HG03039 (cell line): ENCODE measurements at regions not wholly inside any gene's neighbourhood (a gene's known extent, or its start where the extent isn't known, plus 50 kb on each side); places are given as distances from the start of the nearest gene placed in this dataset.
"Not testable (repeated sequence)": the region's sequence is repeated elsewhere in the genome, so short reads cannot be mapped to it uniquely, and the experiment has no call there.

Source experiments
- ATAC-seq: cut with Tn5 transposase; IDR thresholded peaks from one replicate; pipeline ENCODE4 v1.9.1; 2021; ENCODE audit warnings: mild to moderate bottlenecking, moderate library complexity; ENCODE audit not compliant: unreplicated experiment

GRCh38 chr15:89024418-89024817 is 63.8 kb upstream of the ABHD2 start:
- no peak for ATAC-seq

DNA sequence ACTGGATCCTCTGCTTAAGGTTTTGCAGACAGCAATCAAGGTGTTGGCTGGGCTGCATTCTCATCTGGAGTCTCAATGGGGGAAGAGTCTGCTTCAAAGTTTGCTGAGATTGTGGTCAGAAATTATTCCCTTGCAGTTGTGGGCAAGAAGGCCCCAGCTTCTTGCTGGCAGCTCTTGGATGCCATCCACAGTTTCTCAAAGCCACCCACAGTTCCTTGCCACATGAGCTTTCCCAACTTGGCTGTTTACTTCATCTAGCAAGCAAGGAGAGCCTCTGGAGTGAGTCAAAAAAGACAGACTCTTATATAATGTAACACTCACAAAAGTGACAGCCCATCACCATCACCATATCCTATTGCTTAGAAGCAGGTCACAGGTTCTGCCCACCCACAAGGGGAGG is 62.1 kb upstream of the ABHD2 start:
- no peak for ATAC-seq

- ATAC-seq, result no peak
Observed at GRCh38 chr15:89028036-89028435, 60.2 kb upstream of the ABHD2 start.

GRCh38 chr15:89030311-89030710 is 57.9 kb upstream of the ABHD2 start:
- ATAC-seq, result no peak

DNA sequence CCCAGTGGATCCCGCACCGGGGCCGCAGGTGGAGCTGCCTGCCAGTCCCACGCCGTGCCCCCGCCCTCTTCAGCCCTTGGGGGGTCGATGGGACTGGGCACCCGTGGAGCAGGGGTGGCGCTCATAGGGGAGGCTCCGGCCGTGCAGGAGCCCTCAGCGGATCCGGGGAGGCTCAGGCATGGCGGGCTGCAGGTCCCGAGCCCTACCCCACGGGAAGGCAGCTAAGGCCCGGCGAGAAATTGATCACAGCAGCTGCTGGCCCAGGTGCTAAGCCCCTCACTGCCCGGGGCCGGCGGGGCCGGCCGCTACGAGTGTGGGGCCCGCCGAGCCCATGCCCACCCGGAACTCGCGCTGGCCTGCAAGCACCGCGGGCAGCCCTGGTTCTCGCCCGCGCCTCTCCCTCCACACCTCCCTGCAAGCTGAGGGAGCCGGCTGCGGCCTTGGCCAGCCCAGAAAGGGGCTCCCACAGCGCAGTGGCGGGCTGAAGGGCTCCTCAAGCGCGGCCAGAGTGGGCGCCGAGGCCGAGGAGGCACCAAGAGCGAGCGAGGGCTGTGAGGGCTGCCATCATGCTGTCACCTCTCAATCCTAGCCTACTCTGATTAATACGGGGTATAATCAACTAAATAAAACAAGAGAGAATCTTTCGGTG is 56.5 kb upstream of the ABHD2 start:
- not testable (repeated sequence) for ATAC-seq

DNA sequence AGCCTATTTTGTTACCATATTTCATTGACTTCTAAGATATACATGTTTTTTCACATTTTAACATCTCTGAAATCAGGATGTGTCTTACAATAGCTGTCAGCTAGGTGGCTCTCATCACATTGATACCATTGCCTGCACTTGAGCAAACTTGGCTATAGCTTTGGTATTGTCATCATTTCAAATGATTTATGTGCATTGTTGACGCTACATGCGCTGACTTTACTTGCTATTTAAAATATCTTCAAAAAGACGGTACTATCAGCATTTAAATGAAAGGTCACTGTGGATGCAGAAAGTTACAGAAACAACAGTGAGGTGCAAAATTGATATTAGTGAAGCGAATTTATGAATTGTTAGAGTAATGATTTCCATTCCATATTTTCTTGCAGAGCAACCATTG is 54.0 kb upstream of the ABHD2 start:
- no peak for ATAC-seq

GRCh38 chr15:89035150-89035549 is 53.1 kb upstream of the ABHD2 start:
- no peak for ATAC-seq

GRCh38 chr15:89035658-89036057 is 52.6 kb upstream of the ABHD2 start:
- no peak for ATAC-seq

GRCh38 chr15:89038146-89038545 is 50.1 kb upstream of the ABHD2 start:
- ATAC-seq, result no peak
